GM19455 (cell line): ENCODE measurements at regions not wholly inside any gene's neighbourhood (a gene's known extent, or its start where the extent isn't known, plus 50 kb on each side); places are given as distances from the start of the nearest gene placed in this dataset.

ENCODE experiments used
- ATAC-seq: cut with Tn5 transposase; IDR thresholded peaks from one replicate; pipeline ENCODE4 v1.9.1; 2021; ENCODE audit not compliant: unreplicated experiment

GRCh38 chr1:187294421-187295201, 465.9 kb downstream of the PLA2G4A start:
- no peak for ATAC-seq

GRCh38 chr1:187300081-187300480, 471.3 kb downstream of the PLA2G4A start:
- no peak for ATAC-seq

GRCh38 chr1:187306710-187307415, 478.1 kb downstream of the PLA2G4A start:
- ATAC-seq = no peak

GRCh38 chr1:187310038-187310631, 481.4 kb downstream of the PLA2G4A start:
- no peak for ATAC-seq

GRCh38 chr1:187313115-187313514, 484.4 kb downstream of the PLA2G4A start:
- ATAC-seq = no peak

- ATAC-seq = no peak
Measured at GRCh38 chr1:187326557-187326956, 497.8 kb downstream of the PLA2G4A start.

- no peak for ATAC-seq
Measured at GRCh38 chr1:187336441-187337168, 507.9 kb downstream of the PLA2G4A start.

GRCh38 chr1:187338762-187339412, 510.1 kb downstream of the PLA2G4A start:
- ATAC-seq = no peak

GRCh38 chr1:187342495-187342894, 513.7 kb downstream of the PLA2G4A start:
- no peak for ATAC-seq

- ATAC-seq = no peak
Measured at GRCh38 chr1:187374082-187374481, 545.3 kb downstream of the PLA2G4A start.

- no peak for ATAC-seq
Measured at GRCh38 chr1:187374742-187375141, 546.0 kb downstream of the PLA2G4A start.

GRCh38 chr1:187383366-187383765, 554.6 kb downstream of the PLA2G4A start:
- no peak for ATAC-seq

GRCh38 chr1:187384504-187384903, 555.8 kb downstream of the PLA2G4A start:
- ATAC-seq = peak; percentile 81

GRCh38 chr1:187390215-187390818, 561.6 kb downstream of the PLA2G4A start:
- ATAC-seq = no peak

GRCh38 chr1:187396226-187396625, 567.5 kb downstream of the PLA2G4A start:
- ATAC-seq = no peak

- ATAC-seq = no peak
Measured at GRCh38 chr1:187396929-187397796, 568.4 kb downstream of the PLA2G4A start.

GRCh38 chr1:187408212-187409004, 579.7 kb downstream of the PLA2G4A start:
- no peak for ATAC-seq

- ATAC-seq = no peak
Measured at GRCh38 chr1:187409341-187409740, 580.6 kb downstream of the PLA2G4A start.

GRCh38 chr1:187411118-187411517, 582.4 kb downstream of the PLA2G4A start:
- no peak for ATAC-seq
